ENCODE measurements at regions not wholly inside any gene's neighbourhood (a gene's known extent, or its start where the extent isn't known, plus 50 kb on each side); places are given as distances from the start of the nearest gene placed in this dataset.

DNA sequence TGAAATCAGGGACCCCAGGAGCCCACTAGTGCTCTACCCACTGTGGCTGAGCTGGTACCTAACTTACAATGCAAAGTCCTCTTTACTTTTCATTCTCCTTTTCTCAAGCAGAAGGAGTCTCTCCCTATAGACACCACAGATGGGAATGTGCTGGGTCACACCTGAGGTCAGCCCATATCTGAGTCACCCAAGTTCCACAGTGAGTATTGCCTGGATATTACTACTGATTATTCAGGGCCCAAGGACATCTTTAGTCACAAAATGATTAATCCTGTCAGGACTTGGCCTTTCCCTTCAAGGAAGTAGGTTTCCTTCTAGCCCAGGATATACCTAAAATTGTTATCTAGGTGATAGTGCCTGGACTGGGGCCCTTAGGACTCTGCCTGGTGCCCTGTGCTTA, 1305.2 kb downstream of the SI start:
- H3K4me3 ChIP-seq (ENCODE audit: low read depth, low read length): no peak overlapping the region
- DNase-seq (ENCODE audit: low read depth): no peak
- no peak for TF ChIP-seq CTCF (conservative IDR thresholded peaks at IDR 0.05; ENCODE audit: low read depth, low read length)

GRCh38 chr3:163768048-163768447, 1310.2 kb downstream of the SI start:
- H3K4me3 ChIP-seq (ENCODE audit: low read depth, low read length): no peak overlapping the region
- TF ChIP-seq CTCF (conservative IDR thresholded peaks at IDR 0.05; ENCODE audit: low read depth, low read length): no peak
- DNase-seq (ENCODE audit: low read depth): no peak

DNA sequence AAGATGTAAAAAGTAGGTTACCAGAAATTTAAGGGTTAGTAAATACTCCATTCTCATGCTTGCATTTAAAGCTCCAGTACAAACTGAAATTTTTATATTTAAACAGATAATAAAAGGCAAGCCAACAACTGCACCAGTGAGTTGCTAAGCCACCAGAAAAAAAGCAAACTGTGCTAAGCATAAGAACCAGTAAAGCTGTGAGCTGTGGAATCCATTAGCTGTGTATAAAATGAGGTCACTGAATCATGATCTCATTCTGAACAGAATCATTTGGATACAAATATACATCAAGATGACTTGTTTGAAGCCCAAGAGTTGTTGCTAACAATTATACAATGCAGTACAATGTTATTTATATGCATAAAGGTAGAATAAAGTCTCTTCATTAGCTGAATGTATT, 1312.2 kb downstream of the SI start:
- no peak for DNase-seq (ENCODE audit: low read depth)
- no peak overlapping the region for H3K4me3 ChIP-seq (ENCODE audit: low read depth, low read length)

GRCh38 chr3:163753033-163753432, 1325.3 kb downstream of the SI start:
- DNase-seq (ENCODE audit: low read depth): no peak
- no peak overlapping the region for H3K4me3 ChIP-seq (ENCODE audit: low read depth, low read length)
- TF ChIP-seq CTCF (conservative IDR thresholded peaks at IDR 0.05; ENCODE audit: low read depth, low read length): no peak

More for the DNA sequence above, 1312.2 kb downstream of the SI start:
- no peak for TF ChIP-seq CTCF (conservative IDR thresholded peaks at IDR 0.05; ENCODE audit: low read depth, low read length)

DNA sequence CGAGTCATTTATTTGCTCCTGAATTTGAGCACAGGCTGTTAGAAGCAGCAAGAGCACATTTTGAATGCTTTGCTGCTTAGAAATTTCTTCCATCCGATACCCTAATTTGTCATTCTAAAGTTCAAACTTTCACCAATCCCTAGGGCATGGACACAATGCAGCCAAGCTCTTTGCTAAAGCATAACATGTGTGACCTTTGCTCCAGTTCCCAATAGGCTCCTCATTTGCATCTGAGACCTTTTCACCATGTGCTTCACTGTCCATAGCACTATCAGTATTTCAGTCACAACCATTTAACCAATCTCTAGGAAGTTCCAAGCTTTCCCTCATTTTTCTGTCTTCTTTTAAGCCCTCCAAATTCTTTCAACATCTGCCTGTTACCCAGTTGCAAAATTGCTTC, 1333.1 kb downstream of the SI start:
- TF ChIP-seq CTCF (conservative IDR thresholded peaks at IDR 0.05; ENCODE audit: low read depth, low read length): no peak
- no peak for DNase-seq (ENCODE audit: low read depth)
- H3K4me3 ChIP-seq (ENCODE audit: low read depth, low read length): no peak overlapping the region

- no peak overlapping the region for H3K4me3 ChIP-seq (ENCODE audit: low read depth, low read length)
- TF ChIP-seq CTCF (conservative IDR thresholded peaks at IDR 0.05; ENCODE audit: low read depth, low read length): no peak
- DNase-seq (ENCODE audit: low read depth): no peak
Measured at GRCh38 chr3:163735394-163735793, 1342.9 kb downstream of the SI start.

DNA sequence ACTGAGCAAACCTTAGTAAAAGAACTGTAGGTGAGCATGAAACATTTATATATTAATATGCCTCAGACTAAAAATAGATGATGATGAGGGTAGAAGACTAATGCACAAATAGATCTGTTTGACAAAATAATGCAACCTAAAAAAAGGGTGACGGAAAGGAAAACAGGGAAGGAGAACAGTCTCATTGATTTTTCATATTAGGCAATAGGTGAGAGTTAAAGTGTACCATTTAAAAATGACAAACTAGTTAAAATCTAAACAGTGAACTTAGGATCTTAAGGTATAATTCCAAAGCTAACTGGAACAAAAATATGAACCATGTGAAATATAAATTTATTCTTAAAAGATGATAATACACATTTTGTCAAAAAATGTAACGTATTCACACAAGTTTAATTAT, 1347.6 kb downstream of the SI start:
- no peak for TF ChIP-seq CTCF (conservative IDR thresholded peaks at IDR 0.05; ENCODE audit: low read depth, low read length)
- no peak overlapping the region for H3K4me3 ChIP-seq (ENCODE audit: low read depth, low read length)
- no peak for DNase-seq (ENCODE audit: low read depth)
